ENCODE measurements at regions not wholly inside any gene's neighbourhood (a gene's known extent, or its start where the extent isn't known, plus 50 kb on each side); places are given as distances from the start of the nearest gene placed in this dataset.

GRCh38 chr16:50909831-50910735 is 168.2 kb downstream of the CYLD start:
- no peak for DNase-seq

- no peak for DNase-seq
These were observed 166.6 kb downstream of the CYLD start for GRCh38 chr16:50908468-50908867.

GRCh38 chr16:50906454-50906853 is 164.6 kb downstream of the CYLD start:
- no peak for DNase-seq

- DNase-seq: no peak
These were observed 160.6 kb downstream of the CYLD start for GRCh38 chr16:50902457-50902856.

- DNase-seq: no peak
These were observed 159.2 kb downstream of the CYLD start for GRCh38 chr16:50901062-50901461.

- no peak for DNase-seq
These were observed 158.6 kb downstream of the CYLD start for GRCh38 chr16:50900391-50900942.

- DNase-seq: no peak
These were observed 158.1 kb downstream of the CYLD start for GRCh38 chr16:50899951-50900350.

GRCh38 chr16:50889746-50890145 is 147.9 kb downstream of the CYLD start:
- no peak for DNase-seq

GRCh38 chr16:50889276-50889675 is 147.4 kb downstream of the CYLD start:
- no peak for DNase-seq

- DNase-seq: no peak
These were observed 146.8 kb downstream of the CYLD start for GRCh38 chr16:50888486-50889261.

- DNase-seq: no peak
These were observed 145.8 kb downstream of the CYLD start for GRCh38 chr16:50887500-50888298.

- DNase-seq: peak; percentile 10
These were observed 142.4 kb downstream of the CYLD start for GRCh38 chr16:50884066-50884860.

GRCh38 chr16:50881956-50882355 is 140.1 kb downstream of the CYLD start:
- DNase-seq: no peak

GRCh38 chr16:50881331-50881830 is 139.5 kb downstream of the CYLD start:
- DNase-seq: no peak

- no peak for DNase-seq
These were observed 139.0 kb downstream of the CYLD start for GRCh38 chr16:50880926-50881325.

- DNase-seq: no peak
These were observed 138.2 kb downstream of the CYLD start for GRCh38 chr16:50879873-50880695.

- no peak for DNase-seq
These were observed 137.2 kb downstream of the CYLD start for GRCh38 chr16:50878966-50879615.

GRCh38 chr16:50878536-50878935 is 136.7 kb downstream of the CYLD start:
- DNase-seq: no peak

- no peak for DNase-seq
These were observed 134.4 kb downstream of the CYLD start for GRCh38 chr16:50876263-50876662.

GRCh38 chr16:50868577-50868976 is 126.7 kb downstream of the CYLD start:
- no peak for DNase-seq

Measured in CD4-positive, alpha-beta T cell treated with Interleukin-12 subunit alpha and Interleukin-12 subunit beta, for 1 hour (primary cell).